NT2/D1 (cell line): ENCODE measurements at regions not wholly inside any gene's neighbourhood (a gene's known extent, or its start where the extent isn't known, plus 50 kb on each side); places are given as distances from the start of the nearest gene placed in this dataset.

Experiments
- SUZ12 ChIP-seq: IDR thresholded peaks from 2 replicates; pipeline ENCODE4 v1.6.1; 2011; ENCODE audit not compliant: insufficient read length, insufficient read depth; ENCODE audit errors: extremely low read depth
- YY1 ChIP-seq: IDR thresholded peaks from 2 replicates; pipeline ENCODE4 v1.6.1; 2011; ENCODE audit not compliant: insufficient read length, insufficient read depth
- ZNF274 ChIP-seq: IDR thresholded peaks from 2 replicates; pipeline ENCODE4 v1.6.1; 2011; ENCODE audit warnings: mild to moderate bottlenecking, low read depth, low read length

DNA sequence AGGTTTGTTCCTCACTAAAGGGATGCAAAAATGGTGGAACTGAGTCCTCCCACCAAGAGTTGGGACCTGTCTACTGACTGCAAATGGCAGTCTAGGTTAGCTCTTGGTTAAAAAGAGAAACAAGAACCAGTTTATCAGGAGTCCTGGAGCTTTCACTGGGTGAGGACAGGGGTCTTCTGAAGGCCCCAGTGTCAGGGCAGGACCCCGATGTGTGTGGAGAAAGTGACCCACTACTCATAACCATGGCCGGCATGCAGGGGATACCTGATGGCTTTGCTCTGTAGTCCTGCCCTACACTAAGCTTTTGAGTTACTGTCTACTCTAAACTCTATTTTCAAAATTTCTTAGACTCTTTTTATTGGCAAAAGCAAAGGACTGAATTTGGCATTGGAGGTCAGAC, 220.5 kb downstream of the ANKRD60 start:
- no peak for TF ChIP-seq SUZ12
- no peak for TF ChIP-seq YY1
- no peak for TF ChIP-seq ZNF274
